A549 (cell line): ENCODE measurements at regions not wholly inside any gene's neighbourhood (a gene's known extent, or its start where the extent isn't known, plus 50 kb on each side); places are given as distances from the start of the nearest gene placed in this dataset.

Experiments used
- ATAC-seq, 2 experiments: fragments of 200-7000 bp in 1 of 2; fragments of >200 bp in 1 of 2; cut with Nextera tagmentation in 1 of 2; cut with Tn5 transposase in 1 of 2; 3 replicates each; pipeline versions ENCODE4 v1.8.0 to v1.9.1; 2018 to 2020; ENCODE audit warnings: mild to moderate bottlenecking in 1 of 2, moderate library complexity in 1 of 2
- CTCF ChIA-PET: fragments of 300-600 bp; sonication (Branson Sonifier 250); formaldehyde crosslinking; extraction: SDS; loops from one replicate; lab custom pipeline; 2021; ENCODE audit warnings: antibody characterized with exemption, inconsistent platforms; lab: Yijun Ruan, JAX
- POLR2A ChIA-PET: fragments of 350-600 bp; formaldehyde crosslinking; extraction: SDS; loops from one replicate; lab custom pipeline; 2021; ENCODE audit warnings: antibody characterized with exemption, inconsistent platforms; lab: Yijun Ruan, JAX
- DNase-seq, 2 experiments: peaks; one replicate each; pipeline versions ENCODE4 v3.0.0 to v3.0.0-alpha.2; 2011 to 2016; ENCODE audit warnings: low read depth in 1 of 2, low spot score in 1 of 2
- FAIRE-seq: peaks from 2 replicates; lab custom pipeline; 2011; peaks lifted over from hg19 to GRCh38; lab: Jason Lieb, UNC
- H3K27ac ChIP-seq, 2 experiments: fragments of >200 bp; sonication (Bioruptor Twin); formaldehyde crosslinking; 3 replicates each; pipeline ENCODE4 v1.5.1; 2016 to 2017
- H3K4me1 ChIP-seq: fragments of >200 bp; sonication (Bioruptor Twin); formaldehyde crosslinking; 3 replicates; pipeline ENCODE4 v1.6.1; 2016
- H3K4me2 ChIP-seq: fragments of >200 bp; sonication (Bioruptor Twin); formaldehyde crosslinking; 3 replicates; pipeline ENCODE4 v1.6.1; 2016
- H3K4me3 ChIP-seq: fragments of >200 bp; sonication (Bioruptor Twin); formaldehyde crosslinking; 3 replicates; pipeline ENCODE4 v1.5.1; 2016
- H3K9me3 ChIP-seq: fragments of >200 bp; sonication (Bioruptor Twin); formaldehyde crosslinking; 3 replicates; pipeline ENCODE4 v1.6.1; 2016
- BHLHE40 ChIP-seq: IDR thresholded peaks from 2 replicates; pipeline ENCODE4 v1.6.1; 2012; ENCODE audit warnings: low read depth, low read length, inconsistent platforms
- CBX2 ChIP-seq: fragments of 200-600 bp; sonication (generic); IDR thresholded peaks from 2 replicates; pipeline ENCODE4 v1.6.1; 2016; ENCODE audit warnings: low read depth, mild to moderate bottlenecking, borderline replicate concordance
- CBX8 ChIP-seq: fragments of 200-600 bp; sonication (generic); IDR thresholded peaks from 2 replicates; pipeline ENCODE4 v1.6.1; 2016
- CEBPB ChIP-seq, 2 experiments: fragments of >200 bp in 1 of 2; sonication (Bioruptor Twin) in 1 of 2; formaldehyde crosslinking in 1 of 2; IDR thresholded peaks; 2 replicates each; pipeline ENCODE4 v1.6.1; 2012 to 2016
- CHD2 ChIP-seq: fragments of 150-350 bp; IDR thresholded peaks from 2 replicates; pipeline ENCODE4 v1.6.1; 2014; ENCODE audit warnings: low read length; ENCODE audit not compliant: partially characterized antibody
- CHD4 ChIP-seq: fragments of 200-600 bp; sonication (generic); IDR thresholded peaks from 2 replicates; pipeline ENCODE4 v1.6.1; 2016; ENCODE audit warnings: antibody characterized with exemption, mild to moderate bottlenecking, borderline replicate concordance
- CTCF ChIP-seq: fragments of >200 bp; sonication (Bioruptor Twin); formaldehyde crosslinking; IDR thresholded peaks from 3 replicates; pipeline ENCODE4 v1.5.1; 2016
- E2F6 ChIP-seq: IDR thresholded peaks from 2 replicates; pipeline ENCODE4 v1.6.1; 2012; ENCODE audit warnings: low read depth, borderline replicate concordance
- ELK1 ChIP-seq: fragments of 150-350 bp; IDR thresholded peaks from 2 replicates; pipeline ENCODE4 v1.6.1; 2014; ENCODE audit warnings: low read depth, mild to moderate bottlenecking, low read length
- FOSL2 ChIP-seq, 2 experiments: fragments of 450-650 bp in 1 of 2; fragments of >200 bp in 1 of 2; sonication (Bioruptor Twin) in 1 of 2; formaldehyde crosslinking; IDR thresholded peaks; 2 replicates each; pipeline versions ENCODE4 v1.5.0 to v1.6.1; 2016 to 2020; ENCODE audit warnings: mild to moderate bottlenecking in 1 of 2, moderate library complexity in 1 of 2
- FOXS1 ChIP-seq: fragments of 250-450 bp; sonication (Bioruptor Pico); IDR thresholded peaks from 2 replicates; pipeline ENCODE4 v1.5.0; 2020; ENCODE audit warnings: mild to moderate bottlenecking, moderate library complexity
- HDAC2 ChIP-seq: fragments of 200-600 bp; sonication (generic); IDR thresholded peaks from 2 replicates; pipeline ENCODE4 v1.6.1; 2016
- HEYL ChIP-seq: fragments of 250-450 bp; sonication (Bioruptor Pico); IDR thresholded peaks from 2 replicates; pipeline ENCODE4 v1.8.0; 2021; ENCODE audit warnings: mild to moderate bottlenecking, moderate library complexity
- HOXB13 ChIP-seq: fragments of 250-450 bp; sonication (Bioruptor Pico); IDR thresholded peaks from 2 replicates; pipeline ENCODE4 v1.5.0; 2020; ENCODE audit warnings: low read depth, mild to moderate bottlenecking, moderate library complexity
- JUN ChIP-seq, 2 experiments: fragments of >200 bp; sonication (Bioruptor Twin); formaldehyde crosslinking; IDR thresholded peaks; 2 replicates in 1 of 2; 3 replicates in 1 of 2; pipeline ENCODE4 v1.6.1; 2016 to 2017
- KDM1A ChIP-seq: fragments of 200-600 bp; sonication (generic); IDR thresholded peaks from 2 replicates; pipeline ENCODE4 v1.6.1; 2016; ENCODE audit warnings: low read depth, mild to moderate bottlenecking
- MAZ ChIP-seq: fragments of 150-350 bp; IDR thresholded peaks from 2 replicates; pipeline ENCODE4 v1.6.1; 2014; ENCODE audit warnings: antibody characterized with exemption, low read depth, low read length, borderline replicate concordance
- MYC ChIP-seq: IDR thresholded peaks from 2 replicates; pipeline ENCODE4 v1.6.1; 2012; ENCODE audit warnings: mild to moderate bottlenecking, inconsistent platforms, low read length, improper control_type of control experiment, borderline replicate concordance
- NFE2L2 ChIP-seq: fragments of 150-350 bp; conservative IDR thresholded peaks from 2 replicates; pipeline ENCODE4 v1.6.1; 2014; ENCODE audit warnings: low read length
- NR3C1 ChIP-seq: fragments of >200 bp; sonication (Bioruptor Twin); formaldehyde crosslinking; IDR thresholded peaks from 3 replicates; pipeline ENCODE4 v1.6.1; 2017
- RCOR1 ChIP-seq: fragments of 150-350 bp; IDR thresholded peaks from 2 replicates; pipeline ENCODE4 v1.6.1; 2014; ENCODE audit warnings: antibody characterized with exemption, low read length, low read depth
- RFX5 ChIP-seq: fragments of 450-650 bp; IDR thresholded peaks from 2 replicates; pipeline ENCODE4 v1.7.1; 2014; ENCODE audit warnings: antibody characterized with exemption, mild to moderate bottlenecking, moderate library complexity
- SMC3 ChIP-seq: fragments of >200 bp; sonication (Bioruptor Twin); formaldehyde crosslinking; IDR thresholded peaks from 3 replicates; pipeline ENCODE4 v1.6.1; 2018; ENCODE audit warnings: inconsistent platforms
- TP53 ChIP-seq: fragments of 250-450 bp; sonication (Bioruptor Pico); IDR thresholded peaks from 2 replicates; pipeline ENCODE4 v1.5.0; 2021; ENCODE audit warnings: mild to moderate bottlenecking, moderate library complexity
- USF2 ChIP-seq: fragments of 450-650 bp; IDR thresholded peaks from 2 replicates; pipeline ENCODE4 v1.6.1; 2014; ENCODE audit warnings: antibody characterized with exemption
- ZC3H11A ChIP-seq: fragments of 450-650 bp; IDR thresholded peaks from 2 replicates; pipeline ENCODE4 v1.6.1; 2014; ENCODE audit warnings: antibody characterized with exemption, mild to moderate bottlenecking
- WGBS: methylation state at CpG from one replicate; pipeline ENCODE4 v1.1.6; 2017; ENCODE audit errors: missing lambda C conversion rate; 5-methylcytosine and 5-hydroxymethylcytosine counted together

GRCh38 chr18:10147752-10148151 lies 233.9 kb downstream of the VAPA start:
- Histone ChIP-seq H3K9me3 (no peaks in the 10 kb centered on the region), H3K4me2 (no peak overlapping the region), H3K27ac (no peak overlapping the region), H3K4me3 (no peak overlapping the region), H3K4me1 (peaks cover 2% of the 10 kb centered on the region)
- 26% methylated on average over 3 of the region's 7 CpGs for WGBS
- DNase-seq (no peak), ATAC-seq (no peak), FAIRE-seq (no peak)
- ChIA-PET CTCF (no interaction called here), POLR2A (no interaction called here)
- TF ChIP-seq HOXB13 (no peak), FOXS1 (CRISPR knock-in tag) (no peak), MAZ (no peak), TP53 (CRISPR knock-in tag) (no peak), E2F6 (no peak), USF2 (no peak), FOSL2 (IDR thresholded peaks at IDR 0.05) (no peak), FOSL2 (CRISPR knock-in tag; IDR thresholded peaks at IDR 0.05) (no peak), BHLHE40 (no peak), KDM1A (no peak), HDAC2 (no peak), HEYL (CRISPR knock-in tag) (no peak), RFX5 (no peak), ELK1 (no peak), CHD4 (no peak), CHD2 (no peak), NR3C1 (no peak), JUN (IDR thresholded peaks at IDR 0.05) (no peak), CBX2 (no peak), SMC3 (no peak), NFE2L2 (no peak)

DNA sequence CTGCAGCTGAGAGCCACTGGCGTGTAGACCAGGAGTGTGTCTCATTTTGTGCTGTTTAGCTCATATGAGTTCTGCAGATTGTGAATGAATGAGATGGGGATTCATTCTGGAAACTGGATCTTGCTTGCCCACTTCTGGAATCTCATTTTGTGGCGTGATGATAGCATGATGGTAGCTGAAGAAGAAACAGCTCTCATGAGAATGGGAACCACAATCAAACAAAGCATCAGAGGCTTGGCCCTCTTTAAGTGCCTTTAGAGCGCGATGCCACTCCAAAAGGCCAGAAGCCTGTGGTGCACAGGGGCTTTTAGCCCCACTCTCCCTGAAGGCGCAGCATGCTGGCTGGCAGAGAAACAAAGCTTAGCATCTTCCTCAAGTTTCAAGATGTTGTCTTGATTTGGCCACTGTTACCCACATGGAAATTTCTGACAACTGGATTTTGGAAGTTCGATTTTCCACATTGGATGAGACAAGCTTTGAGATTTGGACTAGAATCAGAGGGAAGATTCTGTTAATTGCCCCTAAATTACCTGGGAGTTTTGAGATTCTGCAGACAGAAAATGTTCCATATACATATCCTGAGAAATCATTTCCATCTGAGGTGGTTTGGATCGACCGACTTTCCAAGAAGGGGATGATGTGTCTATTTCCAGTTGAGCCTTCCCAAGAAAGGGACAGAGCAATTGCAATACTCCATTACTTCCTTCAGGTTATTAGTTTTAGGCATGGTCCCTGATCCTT lies 234.5 kb downstream of the VAPA start:
- ATAC-seq (no peak), DNase-seq (no peak), FAIRE-seq (no peak)
- POLR2A ChIA-PET = no interaction called here
- Histone ChIP-seq H3K4me3 (no peak overlapping the region), H3K4me2 (no peak overlapping the region), H3K27ac (no peak overlapping the region), H3K9me3 (no peaks in the 10 kb centered on the region), H3K4me1 (no peaks in the 10 kb centered on the region)
- TF ChIP-seq HEYL (CRISPR knock-in tag) = no peak
- TF ChIP-seq CTCF = no peak
- TF ChIP-seq NFE2L2 = no peak
- no peak for TF ChIP-seq ZC3H11A
- TF ChIP-seq CEBPB (IDR thresholded peaks at IDR 0.05) = no peak
- TF ChIP-seq HDAC2 = no peak
- no peak for TF ChIP-seq RFX5
- TF ChIP-seq RCOR1 = no peak
- no peak for TF ChIP-seq MYC
- no peak for TF ChIP-seq TP53 (CRISPR knock-in tag)
- TF ChIP-seq CBX8 = no peak
- no peak for TF ChIP-seq E2F6
- 82% methylated on average over 8 of the region's 8 CpGs for WGBS
- CTCF ChIA-PET = no interaction called here
